ENCODE measurements at regions not wholly inside any gene's neighbourhood (a gene's known extent, or its start where the extent isn't known, plus 50 kb on each side); places are given as distances from the start of the nearest gene placed in this dataset.
A peak's percentile ranks its signal among the peaks of the same experiment; 100 is the strongest.

DNA sequence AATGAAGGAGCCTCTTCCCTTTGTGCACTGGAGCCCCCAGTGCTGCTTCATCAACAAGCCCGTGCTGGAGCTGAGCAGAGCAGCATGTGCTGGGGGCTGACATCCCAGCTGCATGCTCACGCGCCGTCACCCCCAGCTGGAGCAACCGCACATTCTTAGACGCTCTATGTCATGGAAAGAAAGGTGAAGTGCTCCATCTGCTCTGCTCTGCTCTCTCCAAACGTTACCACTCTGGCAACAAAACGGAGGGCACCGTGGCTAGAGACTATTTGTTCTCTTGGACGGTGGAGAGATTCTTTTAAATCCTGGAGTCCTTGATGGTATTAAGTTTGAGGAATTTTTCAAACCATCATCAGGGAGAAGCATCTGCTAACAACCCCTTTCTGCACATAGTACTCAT lies 208.4 kb downstream of the C12orf75 start:
- peak; percentile 80 for DNase-seq

DNA sequence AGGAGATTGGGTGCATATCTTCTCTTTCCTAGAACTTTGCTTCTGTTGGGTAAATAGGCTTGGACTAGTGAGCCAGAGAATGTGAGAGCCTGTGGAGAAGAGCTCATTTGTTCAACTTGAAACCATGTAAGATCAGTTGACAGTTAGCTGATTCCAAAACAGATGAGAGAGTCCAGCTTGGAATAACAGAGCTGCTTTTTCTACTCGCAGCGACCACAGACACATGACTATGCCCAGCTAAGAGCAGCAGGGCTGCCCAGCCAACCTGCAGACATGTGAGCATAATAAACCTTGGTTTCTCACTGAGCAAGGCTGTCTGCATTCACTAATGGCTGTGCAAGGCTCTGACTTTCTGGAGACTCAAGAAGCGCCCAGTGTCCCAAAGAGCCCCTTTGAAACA lies 209.2 kb downstream of the C12orf75 start:
- DNase-seq: peak; percentile 24

DNA sequence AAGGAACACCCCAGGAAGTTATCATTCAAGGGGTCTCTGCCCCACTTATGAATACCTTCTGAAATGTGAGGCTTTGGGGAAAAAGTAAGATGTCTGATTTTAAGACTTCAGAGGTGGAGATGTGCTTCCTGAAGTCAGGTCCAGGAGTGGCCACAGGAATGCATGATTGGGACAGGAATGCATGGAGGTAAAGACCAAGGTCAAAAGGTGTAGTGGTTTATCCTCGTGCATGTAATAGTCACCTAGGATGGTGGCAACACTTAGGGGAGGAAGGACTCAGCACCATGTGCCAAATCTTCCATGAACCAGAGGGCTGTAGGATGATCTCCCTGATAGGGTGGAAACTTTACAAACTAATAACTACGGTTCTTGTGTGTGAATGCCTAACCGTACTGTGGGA lies 217.3 kb downstream of the C12orf75 start:
- DNase-seq: no peak

DNA sequence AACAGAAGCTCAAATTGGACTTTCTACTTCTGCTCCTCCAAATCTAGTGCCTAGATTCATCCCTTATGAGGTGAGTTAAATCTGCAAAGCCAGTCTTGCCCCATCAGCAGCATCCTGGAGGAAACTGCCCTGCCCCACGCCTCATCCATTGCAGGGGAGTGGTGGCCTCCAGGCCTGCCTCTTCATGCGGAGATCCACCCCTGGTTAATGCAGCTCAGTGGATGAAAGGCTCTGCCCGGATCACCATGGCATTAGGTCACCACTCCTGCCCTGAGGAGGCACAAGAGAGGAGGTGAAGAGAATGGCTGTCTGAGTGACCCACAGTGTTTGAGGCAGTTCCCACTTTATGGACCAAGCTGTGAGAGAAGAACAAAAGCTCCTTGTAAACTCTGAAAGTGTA lies 218.1 kb downstream of the C12orf75 start:
- DNase-seq: no peak

DNA sequence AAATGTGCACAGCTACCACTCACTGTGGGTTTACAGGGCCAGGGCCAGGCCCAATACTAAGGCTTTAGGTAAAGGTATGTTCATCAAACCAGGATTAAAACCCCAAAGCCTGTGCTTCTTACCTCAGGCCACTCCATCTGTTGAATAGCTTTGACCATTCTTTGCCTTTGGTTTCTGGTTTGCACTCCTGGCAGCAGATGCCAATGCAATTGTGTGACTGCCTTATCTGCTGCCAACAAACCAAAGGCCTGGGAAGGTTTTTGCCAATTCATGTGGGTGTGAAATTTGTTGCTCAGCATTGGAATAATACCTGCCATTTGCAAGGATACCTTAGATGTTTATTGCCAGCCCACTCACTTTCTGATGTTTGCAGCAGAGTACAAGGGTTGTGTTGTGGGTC lies 221.6 kb downstream of the C12orf75 start:
- DNase-seq: no peak

DNA sequence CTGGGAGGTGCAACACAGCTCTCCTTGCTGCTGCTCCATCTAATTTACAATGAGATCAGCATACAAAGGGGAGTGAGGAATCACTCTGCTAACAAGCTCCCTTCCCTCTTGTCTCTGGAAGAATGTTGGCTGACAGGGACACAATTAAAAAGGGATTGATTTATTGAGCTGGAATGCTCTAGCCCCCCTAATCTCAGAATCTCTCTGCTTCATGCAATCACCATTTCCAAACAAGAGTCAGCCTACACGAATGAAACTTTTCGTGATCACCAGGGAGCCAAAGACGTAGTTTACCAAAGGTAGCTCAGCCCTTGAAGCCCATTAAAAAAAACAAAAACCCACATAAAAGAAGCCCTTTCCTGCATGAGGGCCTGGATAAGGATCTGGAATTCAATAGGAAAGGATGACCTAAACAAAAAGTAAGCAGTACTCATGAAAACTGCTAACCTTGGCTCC lies 223.8 kb downstream of the C12orf75 start:
- DNase-seq: no peak

DNA sequence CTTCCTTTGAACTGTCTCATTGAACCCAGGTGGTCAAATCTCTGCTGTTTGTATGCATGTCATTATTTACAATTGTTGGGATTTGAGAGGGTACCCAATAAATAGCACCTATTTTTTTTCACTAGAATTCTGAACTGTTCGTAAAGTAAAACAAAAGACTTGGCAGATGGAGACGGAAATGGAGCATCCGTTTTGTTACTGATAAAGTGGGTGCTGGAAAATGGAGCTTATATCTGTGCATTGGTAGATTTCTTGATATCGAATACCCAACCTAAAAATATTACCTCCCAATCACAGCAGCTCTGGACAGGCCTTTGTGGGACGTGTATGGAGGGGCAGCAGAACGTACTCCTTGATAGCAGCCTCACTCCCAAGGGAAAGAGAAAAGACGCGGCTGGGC lies 224.4 kb downstream of the C12orf75 start:
- DNase-seq: no peak

DNA sequence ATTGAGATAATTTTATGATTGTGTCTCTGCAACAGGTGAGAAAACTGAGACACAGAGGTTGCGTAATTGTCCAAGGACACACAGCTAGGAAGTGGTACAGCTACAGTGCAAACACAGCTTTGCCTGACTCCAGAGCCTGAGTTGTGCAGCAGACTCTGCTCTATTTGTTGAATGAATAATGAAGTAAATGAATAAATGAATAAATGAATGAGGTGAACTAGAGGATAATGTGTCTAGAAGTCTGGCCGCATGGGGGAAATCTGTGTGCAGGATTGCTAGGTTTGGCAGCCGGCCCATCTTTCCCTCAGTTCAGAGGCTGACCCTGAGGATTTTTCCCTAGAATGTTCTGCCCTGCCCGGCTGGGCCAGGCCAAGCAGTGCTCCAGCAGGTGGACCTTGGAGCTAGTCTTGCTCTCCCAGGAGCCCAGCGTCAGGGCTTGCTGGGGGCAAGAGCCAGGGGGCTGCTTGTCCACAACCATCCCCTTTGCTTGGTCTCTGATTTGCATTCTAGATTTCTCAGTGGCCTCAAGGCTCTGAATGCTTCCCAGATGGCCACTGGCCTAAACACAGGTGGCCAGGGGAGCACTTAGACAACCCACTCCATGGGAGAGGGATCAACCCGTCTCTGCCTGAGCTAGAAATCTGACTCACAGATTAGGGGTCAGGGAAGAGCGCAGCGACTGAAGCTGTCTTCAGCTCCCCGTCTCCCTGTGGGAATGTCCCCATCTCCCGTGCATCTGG lies 225.2 kb downstream of the C12orf75 start:
- DNase-seq: no peak

DNA sequence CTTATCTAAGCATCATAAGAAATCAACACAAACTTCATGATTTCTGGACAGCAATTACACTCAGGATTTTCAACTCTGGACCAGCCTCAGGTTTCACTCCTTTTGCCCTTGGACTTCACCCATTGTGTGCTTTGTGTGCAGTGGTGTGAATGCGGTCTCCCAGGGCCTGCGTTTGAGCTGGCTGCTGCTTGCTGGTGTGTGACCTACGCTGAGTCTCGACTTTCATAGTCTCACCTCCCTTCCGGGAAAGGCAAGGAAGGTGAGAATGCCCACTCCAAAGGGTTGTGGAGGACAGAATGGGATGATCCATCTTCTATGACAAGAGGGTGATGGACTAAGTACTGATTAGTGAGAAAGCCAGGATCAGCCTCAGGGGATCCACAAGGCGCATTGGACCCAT lies 228.8 kb downstream of the C12orf75 start:
- DNase-seq: no peak

DNA sequence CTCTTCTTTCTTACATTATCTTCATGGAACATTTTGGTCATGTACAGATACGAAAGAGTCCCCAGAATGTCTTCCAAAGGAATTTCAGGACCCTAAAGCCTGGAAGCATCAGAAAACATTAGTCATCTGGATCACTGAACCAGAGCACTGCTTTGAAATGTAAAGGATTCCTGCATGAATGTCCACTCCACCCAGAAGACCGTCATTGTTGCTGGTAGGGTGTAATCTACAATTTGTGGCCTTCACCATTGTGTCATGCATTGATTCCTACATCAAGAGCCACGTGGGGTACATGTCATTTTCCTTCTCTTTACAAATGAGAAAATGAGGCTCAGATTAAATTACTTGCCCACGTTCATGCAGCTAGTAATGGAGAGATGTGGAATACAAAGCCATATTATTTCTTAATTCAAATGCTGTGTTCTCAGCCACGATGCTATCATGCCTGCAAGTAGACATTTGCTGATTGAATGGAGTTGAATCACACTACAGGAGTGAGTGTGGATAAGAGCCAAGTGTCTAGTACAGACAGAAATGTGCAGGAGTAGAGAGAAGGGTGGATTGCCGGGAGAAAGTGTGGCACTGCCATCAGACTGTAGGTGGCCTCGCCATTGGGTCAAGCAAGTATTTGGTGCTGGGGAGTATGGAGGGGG lies 231.2 kb downstream of the C12orf75 start:
- no peak for DNase-seq

DNA sequence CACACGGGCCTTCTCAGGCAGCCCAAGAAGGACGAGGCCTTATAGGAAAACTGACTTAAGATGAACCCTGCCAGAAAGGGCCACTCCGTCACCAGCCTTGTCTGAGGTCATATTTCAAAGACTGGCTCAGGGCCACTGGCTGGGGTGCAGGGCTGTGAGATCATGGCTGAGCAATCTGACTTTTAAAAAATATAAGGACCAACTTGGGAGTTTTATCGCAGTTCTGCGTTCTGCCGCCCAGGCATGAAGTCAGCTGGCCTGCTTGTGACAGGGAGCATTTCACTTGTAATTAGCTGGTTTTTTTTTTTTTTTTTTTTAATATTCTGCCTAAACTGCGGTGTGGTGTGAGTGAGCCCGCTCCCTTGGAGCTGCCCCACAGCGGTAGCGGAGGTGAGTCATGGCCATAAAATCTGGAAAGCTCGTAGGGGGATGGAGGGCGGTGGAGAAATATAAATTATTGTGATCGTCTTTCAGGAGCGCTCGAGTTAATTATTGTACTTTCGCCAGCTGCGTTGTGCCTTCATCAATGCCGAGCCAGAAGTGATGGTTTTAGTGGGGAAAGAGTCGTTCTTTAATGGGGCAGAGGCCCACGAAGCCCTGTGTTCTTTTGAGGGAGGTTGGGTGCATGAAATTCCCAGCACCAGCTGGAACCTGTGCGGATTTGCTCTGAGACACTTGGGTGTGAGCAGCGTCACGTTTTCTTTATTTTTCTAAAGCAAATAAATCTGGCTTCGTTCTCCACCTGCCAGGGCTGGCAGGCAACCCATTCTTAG lies 231.9 kb downstream of the C12orf75 start:
- peak; percentile 79 for DNase-seq

DNA sequence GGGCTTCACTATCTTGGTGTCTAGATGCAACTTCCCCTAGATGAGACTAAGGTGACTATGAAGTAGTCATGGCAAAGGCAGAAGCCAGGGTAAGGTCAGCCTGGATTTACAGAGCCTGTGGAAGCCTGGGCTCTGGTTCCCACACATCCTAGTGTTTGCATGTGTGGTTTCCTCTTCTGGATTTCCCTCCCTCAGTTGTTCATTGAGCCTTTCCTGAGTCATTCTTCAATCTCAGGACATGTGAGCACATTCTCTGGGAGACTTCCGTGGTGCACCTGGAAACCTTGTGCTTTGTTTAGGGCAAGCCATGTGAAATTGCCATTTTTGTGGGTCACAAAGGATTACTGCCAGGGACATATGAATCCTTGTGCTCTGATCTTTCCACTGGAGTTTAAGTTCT lies 236.6 kb downstream of the C12orf75 start:
- DNase-seq: no peak

DNA sequence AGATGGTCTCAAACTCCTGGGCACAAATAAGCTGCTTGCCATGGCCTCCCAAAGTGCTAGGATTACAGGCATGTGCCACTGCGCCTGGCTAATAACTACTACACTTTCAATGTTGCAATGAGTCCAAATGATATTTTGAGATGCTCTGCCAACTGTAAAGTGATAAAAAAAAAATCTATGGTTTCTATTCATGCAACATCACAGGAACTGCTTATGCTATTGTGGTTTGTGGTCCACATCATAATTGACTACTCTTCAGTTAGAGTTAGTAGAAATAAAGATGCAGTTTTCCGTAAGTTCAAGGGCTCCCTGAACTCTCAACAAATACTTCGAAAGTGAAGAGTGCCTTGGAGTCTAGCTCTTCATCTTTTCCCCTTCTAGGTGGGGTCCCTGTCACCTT lies 239.4 kb downstream of the C12orf75 start:
- DNase-seq: no peak

DNA sequence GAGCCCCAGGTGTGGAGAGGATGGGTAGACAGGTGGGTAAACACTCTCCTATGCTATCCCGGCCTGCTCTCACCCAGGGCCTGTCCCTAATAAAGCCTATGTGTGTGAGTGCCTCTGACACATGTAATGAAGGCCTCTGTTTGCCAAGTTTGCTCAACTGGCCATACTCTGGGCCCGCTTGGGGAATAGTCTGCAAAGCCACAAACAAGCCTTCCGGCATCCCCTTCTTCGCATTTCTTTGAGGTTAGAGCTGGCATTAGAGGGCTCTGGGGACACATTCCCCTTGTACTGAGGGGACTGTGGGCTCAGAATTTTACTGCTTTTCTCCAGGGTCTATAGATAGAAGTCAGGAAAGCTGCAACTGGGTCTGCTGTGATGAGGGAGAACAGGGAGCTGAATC lies 240.5 kb downstream of the C12orf75 start:
- no peak for DNase-seq

DNA sequence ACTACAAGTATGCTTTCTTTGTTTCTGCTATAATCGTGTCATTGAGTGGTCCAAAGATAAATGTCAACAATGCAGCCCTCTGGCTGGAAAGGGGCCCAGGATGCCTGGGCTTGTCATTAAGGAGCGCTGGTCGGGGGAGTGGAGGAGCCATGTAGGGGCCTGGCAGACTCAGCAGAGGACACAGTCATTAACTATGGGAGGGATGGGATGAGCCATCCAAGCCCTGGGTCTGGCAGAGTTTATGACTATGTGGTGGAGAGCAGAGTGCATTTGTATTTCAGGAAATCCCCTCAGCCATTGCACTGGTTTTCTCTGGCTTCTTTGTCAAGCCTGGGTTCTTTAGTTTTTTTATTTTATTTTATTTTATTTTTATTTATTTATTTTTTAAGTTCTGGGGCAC lies 243.1 kb downstream of the C12orf75 start:
- no peak for DNase-seq

DNA sequence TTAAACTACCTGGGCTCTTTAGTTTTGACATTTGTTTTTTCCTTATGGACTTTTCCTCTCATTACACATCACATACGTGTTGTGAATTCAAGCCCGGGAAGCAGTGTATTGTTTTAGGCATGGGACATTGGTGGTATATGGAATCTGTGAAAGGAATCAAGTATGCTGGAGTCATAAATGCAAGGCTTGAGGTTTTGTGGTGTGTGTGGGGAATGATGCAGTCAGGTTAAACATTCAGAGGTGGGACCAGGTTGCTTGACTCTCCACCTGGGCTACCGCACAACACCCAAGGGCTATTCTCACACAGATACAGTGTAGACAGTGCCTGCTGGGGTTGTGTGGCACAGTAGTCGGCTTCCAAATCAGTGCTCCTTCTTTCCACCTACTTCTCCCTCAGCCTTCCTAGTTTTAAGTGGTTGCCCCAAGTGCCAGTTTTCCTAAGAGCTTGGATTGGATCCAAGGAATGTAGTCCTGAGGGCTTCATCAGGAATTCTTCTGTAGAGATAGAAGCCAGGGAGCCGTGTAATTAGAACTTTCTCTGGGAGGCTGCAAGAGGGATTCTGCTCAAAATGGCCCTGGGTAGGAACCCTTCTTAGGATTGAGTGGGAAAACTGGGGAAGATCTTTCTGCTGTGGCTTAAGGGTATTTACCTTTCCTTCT lies 243.7 kb downstream of the C12orf75 start:
- peak; percentile 49 for DNase-seq

DNA sequence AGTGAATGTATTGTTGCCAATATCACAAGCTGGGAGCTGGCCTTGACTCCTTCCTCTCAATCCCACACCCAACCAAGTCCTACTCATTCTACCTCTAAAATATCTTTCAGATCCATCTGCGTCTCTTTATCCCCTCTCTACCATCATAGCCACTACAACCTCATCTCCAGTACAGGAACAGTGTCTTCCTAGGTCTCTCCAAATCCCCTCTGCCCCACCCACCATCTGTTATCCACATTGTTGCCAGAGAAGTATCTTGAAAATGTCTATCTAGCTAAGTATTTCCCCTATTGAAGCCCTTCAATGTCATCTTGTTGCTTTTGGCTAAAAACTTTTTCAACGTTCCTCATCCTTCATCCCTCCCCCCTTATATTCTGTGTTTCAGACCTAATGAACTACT lies 244.7 kb downstream of the C12orf75 start:
- DNase-seq: no peak

DNA sequence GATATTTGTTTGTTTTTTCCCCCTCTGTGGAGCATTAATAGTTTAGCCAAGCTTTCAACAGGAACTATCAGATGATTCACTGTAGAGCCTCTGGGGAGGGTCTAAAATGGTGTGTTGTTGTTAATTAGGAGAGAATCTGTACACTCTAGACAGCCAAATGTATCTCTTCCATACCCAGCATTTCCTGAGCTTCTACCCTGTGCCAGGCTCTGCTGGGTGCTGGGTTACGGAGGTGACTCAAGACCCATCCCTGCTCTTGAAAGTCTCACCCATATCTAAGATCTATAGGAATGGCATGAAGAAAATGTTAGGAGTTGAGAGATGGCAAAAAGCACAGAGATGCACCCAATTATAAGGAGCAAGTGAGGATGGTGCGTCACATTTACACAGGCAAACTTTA lies 245.8 kb downstream of the C12orf75 start:
- no peak for DNase-seq

DNA sequence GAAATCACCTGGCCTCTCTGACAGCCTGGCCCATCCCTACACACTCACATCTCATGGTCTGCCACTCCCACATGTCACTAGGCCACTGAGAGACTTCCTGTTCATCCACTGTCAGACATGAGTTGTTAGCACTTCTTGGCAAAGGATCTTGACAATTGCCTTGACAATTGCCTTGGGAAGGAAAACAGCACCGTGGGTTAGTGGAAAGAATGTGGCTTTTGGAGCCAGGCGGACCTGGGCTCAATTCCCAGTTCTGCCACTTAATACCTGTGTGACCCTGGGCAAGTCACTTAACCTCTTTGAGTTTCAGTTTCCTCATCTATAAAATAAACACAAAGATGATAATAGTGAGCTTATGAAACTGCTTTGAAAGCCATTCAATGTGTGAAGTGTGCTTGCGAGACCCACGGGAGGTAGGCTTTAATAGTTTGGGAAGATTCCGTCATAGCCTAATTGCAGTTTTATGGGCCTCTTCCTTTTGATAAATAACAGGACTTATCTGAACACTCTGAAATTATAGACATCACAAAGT lies 250.4 kb downstream of the C12orf75 start:
- no peak for DNase-seq

DNA sequence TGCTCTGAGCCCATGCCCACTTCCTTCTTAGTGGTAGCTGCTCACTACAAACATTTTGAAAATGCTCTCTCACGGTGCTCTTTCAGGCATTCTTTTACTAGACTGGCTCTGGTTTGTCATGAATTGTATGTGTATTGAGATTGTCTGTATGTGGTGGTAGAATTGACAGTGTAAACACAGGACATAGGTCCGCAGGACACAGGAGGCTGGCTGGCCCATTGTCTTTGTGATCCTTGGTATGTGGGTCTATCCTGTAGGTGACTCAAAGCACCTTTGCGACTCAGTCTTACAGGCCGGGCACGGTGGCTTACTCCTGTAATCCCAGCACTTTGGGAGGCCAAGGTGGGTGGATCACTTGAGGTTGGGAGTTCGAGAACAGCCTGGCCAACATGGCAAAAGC lies 250.9 kb downstream of the C12orf75 start:
- no peak for DNase-seq

DNA sequence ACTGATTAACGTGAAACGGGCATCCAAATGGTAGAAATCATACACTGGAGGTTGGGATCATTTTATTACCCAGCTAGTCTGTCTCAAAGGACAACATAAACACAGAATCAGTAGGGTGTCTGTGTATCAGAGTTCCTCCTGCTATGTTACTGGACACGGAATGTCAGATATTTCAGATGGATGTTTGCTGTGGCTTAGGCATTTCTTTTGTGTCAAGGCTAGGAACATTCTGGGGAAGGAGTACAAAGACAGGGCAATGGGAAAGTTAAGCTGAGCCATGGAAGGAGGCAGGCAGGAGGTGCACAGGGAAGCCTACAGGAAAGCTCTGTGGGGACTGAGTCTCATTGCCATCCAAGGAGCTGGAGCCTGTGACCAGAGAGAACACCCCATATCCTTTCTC lies 254.6 kb downstream of the C12orf75 start:
- DNase-seq: no peak

DNA sequence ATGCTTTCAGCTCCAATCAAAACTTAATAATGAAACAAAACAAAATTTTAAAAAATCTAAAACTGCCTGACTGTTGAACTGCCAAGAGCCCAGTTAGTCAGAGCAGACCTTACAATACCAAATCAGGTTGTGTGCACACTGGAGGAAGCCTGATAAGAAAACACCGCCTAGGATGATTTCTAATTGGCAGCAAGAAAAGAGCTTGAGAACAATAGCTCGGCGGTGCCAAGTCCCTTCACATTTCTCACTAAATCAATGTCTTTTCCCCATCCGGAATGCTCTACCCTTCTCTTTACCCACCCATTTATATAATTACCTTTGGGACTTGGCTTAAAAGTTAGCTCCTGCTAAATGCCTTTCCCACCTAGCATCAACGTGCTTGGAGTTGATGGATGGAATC lies 256.7 kb downstream of the C12orf75 start:
- no peak for DNase-seq

DNA sequence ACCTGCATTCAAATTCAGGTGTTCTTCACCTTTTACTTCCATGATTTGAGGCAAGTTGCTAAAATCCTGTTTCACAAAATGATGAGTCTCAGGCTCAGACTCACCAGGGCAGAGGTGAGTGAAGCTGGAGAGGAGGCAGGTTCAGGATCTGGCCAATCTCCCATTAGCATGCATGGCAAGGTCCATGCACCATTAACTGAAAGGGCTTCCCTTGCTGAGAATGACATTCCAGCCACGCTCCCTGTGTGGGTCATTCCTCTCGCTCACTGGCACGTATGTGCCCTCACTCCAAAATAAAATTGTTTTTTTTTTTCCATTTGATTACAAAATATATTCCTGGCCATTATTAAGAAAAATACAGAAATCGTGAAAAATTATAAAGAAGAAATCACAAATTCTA lies 257.6 kb downstream of the C12orf75 start:
- no peak for DNase-seq

Data from tongue (tissue), 1 donor.